GM23248 (cell line): ENCODE measurements at regions not wholly inside any gene's neighbourhood (a gene's known extent, or its start where the extent isn't known, plus 50 kb on each side); places are given as distances from the start of the nearest gene placed in this dataset.

Source experiments
- EZH2 ChIP-seq: fragments of 200-600 bp; sonication (generic); IDR thresholded peaks from 2 replicates; pipeline ENCODE4 v1.6.1; 2018; ENCODE audit warnings: antibody characterized with exemption, mild to moderate bottlenecking; ENCODE audit not compliant: insufficient read depth, poor library complexity, severe bottlenecking
- EZH2phosphoT487 ChIP-seq: fragments of 200-600 bp; sonication (generic); IDR thresholded peaks from 2 replicates; pipeline ENCODE4 v1.6.1; 2018; ENCODE audit warnings: antibody characterized with exemption, moderate library complexity, mild to moderate bottlenecking, low read depth; ENCODE audit not compliant: insufficient read depth

DNA sequence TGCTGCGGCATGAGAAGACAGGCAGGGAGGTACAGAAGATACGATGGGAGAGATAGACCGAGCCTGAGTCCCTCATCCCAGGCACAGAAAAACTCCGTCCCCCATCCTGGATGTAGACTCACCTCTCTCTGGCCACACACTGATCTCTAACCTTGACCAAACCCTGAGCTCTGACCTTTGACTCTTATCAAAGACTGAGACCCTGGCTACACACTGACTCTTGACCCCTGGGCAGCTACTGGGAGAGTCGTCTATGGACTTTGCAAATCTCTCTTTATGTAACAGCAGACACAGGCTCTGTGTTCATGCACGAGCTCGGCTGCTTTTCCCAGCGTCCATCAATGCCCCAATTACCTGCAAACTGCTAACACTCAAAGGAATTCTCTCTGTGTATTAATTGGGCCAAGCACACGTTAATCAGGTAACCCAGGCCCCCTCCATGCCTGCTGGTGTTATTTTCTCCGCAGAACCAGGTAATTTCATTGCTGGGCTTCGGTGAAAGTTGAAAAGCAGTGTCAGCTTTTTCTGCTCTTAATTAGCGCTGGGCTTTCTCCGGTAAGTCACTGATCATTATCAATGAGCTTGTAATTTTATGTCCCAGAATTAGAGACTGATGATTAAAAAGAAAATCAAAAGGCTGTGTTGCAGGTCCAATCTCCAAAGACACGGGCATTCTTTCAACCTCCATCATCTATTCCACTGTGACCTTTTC lies 179.4 kb upstream of the NLRP1 start:
- TF ChIP-seq EZH2 (no peak), EZH2phosphoT487 (no peak)
